Mucosa of descending colon (tissue), 3 donors: ENCODE measurements at regions not wholly inside any gene's neighbourhood (a gene's known extent, or its start where the extent isn't known, plus 50 kb on each side); places are given as distances from the start of the nearest gene placed in this dataset.

Source experiments
- ATAC-seq: fragments of 200-7000 bp; cut with Tn5 transposase; one replicate; pipeline ENCODE4 v1.9.1; 2020; ENCODE audit warnings: mild to moderate bottlenecking, moderate library complexity
- DNase-seq, 3 donors: peaks; one replicate each; pipeline ENCODE4 v3.0.0-alpha.2; 2020
- H3K36me3 ChIP-seq: fragments of 200-600 bp; one replicate; pipeline ENCODE4 v1.8.0; 2021; ENCODE audit warnings: low read depth, mild to moderate bottlenecking
- H3K4me1 ChIP-seq: fragments of 200-600 bp; one replicate; pipeline ENCODE4 v1.8.0; 2021; ENCODE audit warnings: low read depth, mild to moderate bottlenecking
- H3K4me3 ChIP-seq: fragments of 200-600 bp; one replicate; pipeline ENCODE4 v1.8.0; 2021; ENCODE audit warnings: mild to moderate bottlenecking
- H3K9me3 ChIP-seq: fragments of 200-600 bp; one replicate; pipeline ENCODE4 v1.8.0; 2021; ENCODE audit warnings: mild to moderate bottlenecking
- intact Hi-C, 2 donors: fragments of 100-400 bp; cut with DNase I in 1 of 2; cut with micrococcal nuclease in 1 of 2; formaldehyde crosslinking; loops; one replicate each; pipeline versions ENCODE4 v1.11.0 to v1.11.1; 2022; cut with DNase I, micrococcal nuclease
- TF ChIP-seq, protein P1 (sequence below): fragments of 200-600 bp; IDR thresholded peaks from one replicate; pipeline ENCODE4 v1.8.0; 2022; ENCODE audit warnings: antibody characterized with exemption, mild to moderate bottlenecking
- donor health status: DM: no; HTN: no; CAD: no; lungs with moderate emphysema.
- donor health status: DM: no; HTN: no; CAD: no.
- donor health status: DM: no; HTN: yes; CAD: no.

DNA sequence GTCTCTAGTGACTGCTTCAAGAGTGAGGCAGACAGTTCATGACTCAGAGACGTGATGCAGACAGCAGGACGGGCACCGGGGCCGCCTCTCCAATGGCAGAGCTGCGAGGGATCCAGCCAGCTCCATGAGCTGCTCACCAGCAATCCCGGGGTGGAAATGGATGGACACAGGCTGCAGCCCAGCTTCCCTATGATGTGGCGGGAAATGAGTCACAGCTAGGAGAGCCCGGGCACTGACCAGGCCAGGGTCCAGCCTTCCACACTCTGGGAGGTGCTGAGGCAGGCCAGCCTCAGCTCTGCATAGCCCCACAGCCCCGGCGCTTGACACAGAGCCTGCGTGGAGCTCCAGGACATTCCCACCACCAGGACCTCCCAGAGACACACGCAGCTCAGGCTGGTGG is 244.8 kb upstream of the IRX2 start:
- DNase-seq (no peak), ATAC-seq (no peak)
- intact Hi-C loops = no loop called here
- no peaks in the 10 kb centered on the region for H3K4me1 ChIP-seq
- TF ChIP-seq, protein P1, sequence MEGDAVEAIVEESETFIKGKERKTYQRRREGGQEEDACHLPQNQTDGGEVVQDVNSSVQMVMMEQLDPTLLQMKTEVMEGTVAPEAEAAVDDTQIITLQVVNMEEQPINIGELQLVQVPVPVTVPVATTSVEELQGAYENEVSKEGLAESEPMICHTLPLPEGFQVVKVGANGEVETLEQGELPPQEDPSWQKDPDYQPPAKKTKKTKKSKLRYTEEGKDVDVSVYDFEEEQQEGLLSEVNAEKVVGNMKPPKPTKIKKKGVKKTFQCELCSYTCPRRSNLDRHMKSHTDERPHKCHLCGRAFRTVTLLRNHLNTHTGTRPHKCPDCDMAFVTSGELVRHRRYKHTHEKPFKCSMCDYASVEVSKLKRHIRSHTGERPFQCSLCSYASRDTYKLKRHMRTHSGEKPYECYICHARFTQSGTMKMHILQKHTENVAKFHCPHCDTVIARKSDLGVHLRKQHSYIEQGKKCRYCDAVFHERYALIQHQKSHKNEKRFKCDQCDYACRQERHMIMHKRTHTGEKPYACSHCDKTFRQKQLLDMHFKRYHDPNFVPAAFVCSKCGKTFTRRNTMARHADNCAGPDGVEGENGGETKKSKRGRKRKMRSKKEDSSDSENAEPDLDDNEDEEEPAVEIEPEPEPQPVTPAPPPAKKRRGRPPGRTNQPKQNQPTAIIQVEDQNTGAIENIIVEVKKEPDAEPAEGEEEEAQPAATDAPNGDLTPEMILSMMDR = no peak
- no peak overlapping the region for H3K4me3 ChIP-seq
- H3K36me3 ChIP-seq = no peaks in the 10 kb centered on the region
- peaks cover 29% of the 10 kb centered on the region for H3K9me3 ChIP-seq

GRCh38 chr5:2995667-2996066 is 244.2 kb upstream of the IRX2 start:
- no peaks in the 10 kb centered on the region for H3K36me3 ChIP-seq
- intact Hi-C loops = no loop called here
- peaks cover 24% of the 10 kb centered on the region for H3K9me3 ChIP-seq
- no peaks in the 10 kb centered on the region for H3K4me1 ChIP-seq
- TF ChIP-seq, protein P1 = no peak
- ATAC-seq (no peak), DNase-seq (no peak)
- no peak overlapping the region for H3K4me3 ChIP-seq

GRCh38 chr5:2995035-2995434 is 243.6 kb upstream of the IRX2 start:
- Histone ChIP-seq H3K9me3 (peaks cover 22% of the 10 kb centered on the region), H3K4me1 (no peaks in the 10 kb centered on the region), H3K36me3 (no peaks in the 10 kb centered on the region), H3K4me3 (no peak overlapping the region)
- intact Hi-C loops = no loop called here
- DNase-seq (no peak), ATAC-seq (no peak)
- TF ChIP-seq, protein P1 = no peak

GRCh38 chr5:2993771-2994170 is 242.3 kb upstream of the IRX2 start:
- peaks cover 22% of the 10 kb centered on the region for H3K9me3 ChIP-seq
- intact Hi-C loops = no loop called here
- TF ChIP-seq, protein P1 = no peak
- ATAC-seq (no peak), DNase-seq (no peak)
- no peaks in the 10 kb centered on the region for H3K36me3 ChIP-seq
- H3K4me1 ChIP-seq = no peaks in the 10 kb centered on the region
- H3K4me3 ChIP-seq = no peak overlapping the region

GRCh38 chr5:2993301-2993700 is 241.8 kb upstream of the IRX2 start:
- no peak for DNase-seq
- Histone ChIP-seq H3K9me3 (peaks cover 22% of the 10 kb centered on the region), H3K4me1 (no peaks in the 10 kb centered on the region), H3K36me3 (no peaks in the 10 kb centered on the region), H3K4me3 (no peak overlapping the region)
- no peak for ATAC-seq
- TF ChIP-seq, protein P1 = no peak
- intact Hi-C loops = no loop called here

DNA sequence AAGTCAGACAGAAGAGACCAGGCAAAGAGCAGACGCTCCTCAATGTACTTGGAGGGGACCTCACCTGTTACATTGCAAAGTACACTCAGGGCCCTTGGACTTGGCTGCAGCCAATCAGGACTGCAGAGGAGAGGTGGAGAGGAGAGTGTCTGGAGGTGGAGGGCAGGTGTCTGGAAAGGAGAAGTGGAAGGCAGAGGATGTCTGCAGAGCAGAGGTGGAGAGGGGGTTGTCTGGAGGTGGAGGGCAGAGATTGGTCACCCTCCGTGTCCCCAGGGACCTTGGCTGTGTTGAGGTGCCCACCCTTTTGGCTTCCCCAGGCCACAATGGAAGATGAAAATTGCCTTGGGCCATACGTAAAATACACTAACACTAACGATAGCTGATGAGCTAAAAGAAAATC is 241.3 kb upstream of the IRX2 start:
- DNase-seq = no peak
- TF ChIP-seq, protein P1 = no peak
- H3K36me3 ChIP-seq = no peaks in the 10 kb centered on the region
- no peaks in the 10 kb centered on the region for H3K4me1 ChIP-seq
- no peak overlapping the region for H3K4me3 ChIP-seq
- intact Hi-C loops = no loop called here
- no peak for ATAC-seq
- H3K9me3 ChIP-seq = peaks cover 22% of the 10 kb centered on the region
